Activated naive CD4-positive, alpha-beta T cell treated with anti-CD3 and anti-CD28 coated beads, Interleukin-2, amount 50 U/mL, for 24 hours (primary cell): ENCODE measurements at regions not wholly inside any gene's neighbourhood (a gene's known extent, or its start where the extent isn't known, plus 50 kb on each side); places are given as distances from the start of the nearest gene placed in this dataset.
"Not testable (repeated sequence)": the region's sequence is repeated elsewhere in the genome, so short reads cannot be mapped to it uniquely, and the experiment has no call there.

Experiments used
- H3K27ac Mint-ChIP-seq: one replicate; pipeline ENCODE4 v1.8.0; 2021; ENCODE audit warnings: mild to moderate bottlenecking, mixed read lengths
- H3K27me3 Mint-ChIP-seq: one replicate; pipeline ENCODE4 v1.8.0; 2021; ENCODE audit warnings: mixed read lengths
- H3K36me3 Mint-ChIP-seq: one replicate; pipeline ENCODE4 v1.8.0; 2021; ENCODE audit warnings: mixed read lengths
- H3K4me1 Mint-ChIP-seq: one replicate; pipeline ENCODE4 v1.8.0; 2021; ENCODE audit warnings: mixed read lengths
- H3K4me3 Mint-ChIP-seq: one replicate; pipeline ENCODE4 v1.8.0; 2021; ENCODE audit warnings: mild to moderate bottlenecking, mixed read lengths
- H3K9me3 Mint-ChIP-seq: one replicate; pipeline ENCODE4 v1.8.0; 2021; ENCODE audit warnings: mixed read lengths

DNA sequence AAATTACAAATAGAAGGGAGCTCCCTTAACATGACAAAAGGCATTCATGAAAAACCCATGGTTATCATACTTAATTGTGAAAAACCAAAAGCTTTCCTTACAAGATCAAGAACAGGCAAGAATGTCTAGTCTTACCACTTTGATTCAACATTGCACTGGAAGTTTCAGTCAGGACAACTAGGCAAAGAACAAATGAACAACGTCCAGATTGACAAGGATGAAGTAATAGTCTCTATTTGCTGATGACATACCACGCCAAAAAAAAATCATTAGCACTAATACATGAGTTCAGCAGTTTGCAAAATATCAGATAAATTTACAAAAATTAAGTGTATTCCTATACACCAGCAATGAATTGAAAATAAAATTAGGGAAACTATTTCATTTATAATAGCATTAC lies 200.2 kb downstream of the TOX3 start:
- H3K36me3 Mint-ChIP-seq = no peaks in the 10 kb centered on the region

DNA sequence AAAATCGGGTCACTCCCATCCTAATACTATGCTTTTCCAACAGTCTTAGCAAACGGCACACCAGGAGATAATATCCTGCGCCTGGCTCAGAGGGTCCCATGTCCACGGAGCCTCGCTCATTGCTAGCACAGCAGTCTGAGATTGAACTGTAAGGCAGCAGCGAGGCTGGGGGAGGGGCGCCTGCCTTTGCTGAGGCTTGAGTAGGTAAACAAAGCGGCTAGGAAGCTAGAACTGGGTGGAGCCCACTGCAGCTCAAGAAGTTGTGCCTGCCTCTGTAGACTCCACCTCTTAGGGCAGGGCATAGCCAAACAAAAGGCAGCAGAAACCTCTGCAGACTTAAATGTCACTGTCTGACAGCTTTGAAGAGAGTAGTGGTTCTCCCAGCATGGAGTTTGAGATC lies 213.3 kb downstream of the TOX3 start:
- not testable (repeated sequence) for H3K27me3 Mint-ChIP-seq, H3K36me3 Mint-ChIP-seq, H3K4me1 Mint-ChIP-seq, H3K27ac Mint-ChIP-seq, H3K4me3 Mint-ChIP-seq
- H3K9me3 Mint-ChIP-seq = peaks cover 28% of the 10 kb centered on the region

More for the DNA sequence above, 200.2 kb downstream of the TOX3 start:
- Mint-ChIP-seq H3K9me3 (peaks cover 16% of the 10 kb centered on the region), H3K4me1 (no peaks in the 10 kb centered on the region), H3K4me3 (no peak overlapping the region), H3K27me3 (no peaks in the 10 kb centered on the region), H3K27ac (no peak overlapping the region)

DNA sequence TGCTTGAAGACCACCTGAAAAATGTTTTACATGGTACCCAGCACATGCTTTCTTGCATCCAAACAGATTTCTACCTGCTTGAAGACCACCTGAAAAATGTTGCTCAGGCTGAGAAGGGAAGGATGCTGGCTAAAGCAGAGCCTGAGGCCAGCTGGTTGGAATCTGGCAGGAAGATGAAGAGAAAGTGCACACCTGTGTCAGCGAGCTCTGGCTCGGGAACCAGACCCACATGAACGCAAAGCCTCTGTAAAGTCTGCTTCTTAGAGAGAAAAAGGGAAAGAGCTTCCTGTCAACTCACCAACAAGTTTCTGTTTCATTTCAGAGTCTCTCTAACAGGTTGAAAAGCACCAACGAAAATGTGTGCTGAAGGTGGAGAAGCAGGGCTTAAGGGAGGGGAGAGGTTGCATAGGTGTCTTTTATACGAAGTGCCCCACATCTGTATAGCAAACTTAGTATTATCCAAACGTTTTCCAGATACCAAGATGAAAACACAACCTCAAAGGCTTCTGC lies 226.0 kb downstream of the TOX3 start:
- Mint-ChIP-seq H3K36me3 (no peaks in the 10 kb centered on the region), H3K4me1 (no peaks in the 10 kb centered on the region), H3K27ac (no peak overlapping the region), H3K9me3 (peaks cover 18% of the 10 kb centered on the region), H3K27me3 (no peaks in the 10 kb centered on the region), H3K4me3 (no peak overlapping the region)

DNA sequence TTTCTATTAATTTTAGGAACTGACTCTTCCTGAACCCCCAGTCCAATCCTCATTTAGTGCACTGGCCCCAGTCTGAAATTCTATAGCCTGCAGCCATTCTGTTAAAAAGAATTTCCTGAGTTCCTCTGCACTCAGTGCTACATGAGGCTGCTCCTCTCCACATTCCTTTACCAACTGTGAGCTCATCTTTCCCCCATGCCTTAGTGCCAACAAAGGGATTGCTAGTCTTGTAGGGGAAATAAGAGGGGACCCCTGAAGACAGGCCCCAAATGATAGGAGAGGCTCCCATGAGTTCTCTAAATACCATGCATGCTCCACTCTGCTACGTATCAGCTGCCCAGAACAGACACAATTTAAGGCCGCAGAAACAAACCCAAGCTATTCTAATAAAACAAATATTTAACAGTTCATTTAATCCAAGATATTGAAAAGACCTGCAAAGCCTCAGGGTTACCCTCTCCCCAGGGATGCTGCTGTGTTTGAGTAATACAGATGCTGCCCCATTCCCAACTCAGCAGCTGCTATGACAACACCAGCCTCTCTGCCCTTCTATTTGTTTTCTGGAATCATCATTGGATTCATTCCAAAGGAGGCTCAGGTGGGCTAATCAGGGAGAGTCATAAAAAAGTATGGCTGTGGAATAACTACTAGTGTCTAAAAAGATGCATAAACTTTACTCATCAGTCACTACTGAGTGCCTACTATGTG lies 228.5 kb downstream of the TOX3 start:
- no peaks in the 10 kb centered on the region for H3K27me3 Mint-ChIP-seq
- no peaks in the 10 kb centered on the region for H3K4me1 Mint-ChIP-seq
- H3K27ac Mint-ChIP-seq = no peak overlapping the region
- no peak overlapping the region for H3K4me3 Mint-ChIP-seq
- H3K9me3 Mint-ChIP-seq = peaks cover 19% of the 10 kb centered on the region
- no peaks in the 10 kb centered on the region for H3K36me3 Mint-ChIP-seq

DNA sequence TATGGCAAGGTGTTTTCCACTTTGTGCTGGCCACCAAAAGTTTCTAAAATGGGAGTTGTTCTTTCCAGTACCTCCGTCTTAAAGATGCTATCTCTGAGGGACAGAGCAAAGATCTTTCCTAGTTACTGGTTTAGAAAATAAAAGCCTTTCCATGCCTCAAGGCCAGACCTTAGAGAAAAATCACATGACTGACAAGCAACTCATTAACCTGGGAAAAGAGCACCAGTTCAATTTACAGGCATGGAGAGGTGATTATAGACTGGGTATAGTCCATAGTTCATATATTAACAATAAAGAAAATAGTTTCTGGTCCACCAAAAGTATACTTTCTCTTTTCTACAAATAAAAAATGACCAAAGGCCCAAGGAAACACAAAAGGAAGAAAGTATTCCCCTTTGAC lies 230.7 kb downstream of the TOX3 start:
- Mint-ChIP-seq H3K4me3 (no peak overlapping the region), H3K4me1 (no peaks in the 10 kb centered on the region), H3K9me3 (peaks cover 13% of the 10 kb centered on the region)

DNA sequence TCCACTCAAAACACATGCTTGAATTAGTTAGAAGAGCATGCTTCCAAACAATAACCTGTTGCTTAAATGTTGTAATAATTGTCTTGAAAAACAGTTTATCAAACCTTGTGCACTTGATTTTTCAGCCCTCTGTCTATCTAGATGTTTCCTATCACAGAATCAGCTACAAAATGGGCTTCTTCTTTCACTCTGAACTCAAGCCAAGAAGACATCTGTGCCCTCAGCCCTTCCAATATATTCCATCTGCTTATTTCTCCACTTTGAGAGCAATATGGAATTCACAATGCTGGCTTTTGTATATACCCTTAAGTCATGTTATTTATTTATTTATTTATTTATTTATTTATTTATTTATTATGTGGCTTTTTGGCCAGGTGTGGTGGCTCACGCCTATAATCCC lies 234.2 kb downstream of the TOX3 start:
- Mint-ChIP-seq H3K4me3 (no peak overlapping the region), H3K36me3 (no peaks in the 10 kb centered on the region), H3K9me3 (peaks cover 6% of the 10 kb centered on the region), H3K27ac (no peak overlapping the region), H3K4me1 (no peaks in the 10 kb centered on the region), H3K27me3 (no peaks in the 10 kb centered on the region)

More for the DNA sequence above, 230.7 kb downstream of the TOX3 start:
- Mint-ChIP-seq H3K36me3 (no peaks in the 10 kb centered on the region), H3K27ac (no peak overlapping the region), H3K27me3 (no peaks in the 10 kb centered on the region)

DNA sequence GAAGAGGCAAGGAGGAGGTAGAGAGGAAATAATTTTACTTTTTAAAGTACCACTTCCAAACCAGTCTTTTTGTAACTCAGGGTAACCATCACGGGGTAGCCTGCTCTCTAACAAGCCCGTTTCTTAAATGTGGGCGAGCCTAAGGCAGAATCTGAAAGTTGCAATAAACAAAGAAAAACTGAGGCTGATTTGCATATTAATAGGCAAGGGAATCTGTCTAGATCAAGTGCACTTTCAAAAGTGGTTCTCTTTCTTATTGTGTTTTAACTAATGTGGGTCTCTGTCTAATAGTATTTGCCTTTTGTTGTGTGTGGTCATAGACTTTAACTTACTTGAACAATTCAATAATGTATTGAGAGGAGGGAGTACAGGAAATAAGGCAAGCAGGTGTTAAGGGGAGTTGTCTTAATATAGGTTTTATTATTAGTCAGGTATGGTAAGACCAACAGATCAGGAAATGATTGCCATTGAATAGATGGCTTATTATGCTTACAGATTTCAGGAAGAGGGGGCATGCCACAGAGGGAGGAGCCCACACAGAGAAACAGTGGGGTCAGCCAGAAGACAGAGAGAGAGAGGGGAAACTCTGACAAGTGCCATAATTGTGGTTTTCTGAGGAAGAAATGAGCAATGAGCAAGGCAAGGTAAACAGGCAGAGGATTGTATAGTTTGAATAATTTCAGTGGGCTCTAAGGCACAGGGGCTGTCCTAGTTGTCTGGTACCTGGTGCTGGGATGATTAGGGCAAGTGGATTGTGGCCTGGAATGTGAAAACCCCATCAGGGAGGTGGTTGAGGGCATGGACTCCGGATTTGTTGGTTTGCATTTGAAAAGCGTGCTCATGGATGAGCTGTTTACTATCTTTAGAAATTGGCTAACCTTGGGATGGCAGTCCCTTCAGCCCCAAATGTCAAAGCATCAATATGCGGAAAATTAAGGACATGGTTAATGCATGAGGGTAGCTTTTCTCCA lies 237.2 kb downstream of the TOX3 start:
- Mint-ChIP-seq H3K27me3 (no peaks in the 10 kb centered on the region), H3K4me1 (no peaks in the 10 kb centered on the region), H3K4me3 (no peak overlapping the region), H3K9me3 (peaks cover under 1% of the 10 kb centered on the region), H3K27ac (no peak overlapping the region), H3K36me3 (no peaks in the 10 kb centered on the region)

DNA sequence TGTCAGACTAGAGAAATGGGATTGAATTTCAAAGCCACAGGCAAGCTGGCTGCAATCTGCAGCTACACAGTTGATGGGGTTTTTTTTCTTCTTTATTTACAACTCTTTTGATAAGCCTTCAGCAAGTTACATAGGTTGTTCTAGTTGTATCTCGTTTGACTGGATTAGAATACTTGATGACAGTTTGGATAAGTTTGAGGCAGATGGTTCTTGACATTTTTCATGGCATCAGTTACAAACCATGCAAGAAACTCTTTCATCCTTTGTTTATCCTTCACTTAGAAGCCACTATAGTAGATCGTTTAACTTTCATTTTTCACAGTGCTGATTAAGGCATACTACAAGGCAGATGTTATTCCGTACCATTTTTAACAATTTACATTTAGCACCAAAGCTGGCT lies 238.9 kb downstream of the TOX3 start:
- Mint-ChIP-seq H3K9me3 (no peaks in the 10 kb centered on the region), H3K36me3 (no peaks in the 10 kb centered on the region), H3K27ac (no peak overlapping the region), H3K27me3 (no peaks in the 10 kb centered on the region), H3K4me1 (no peaks in the 10 kb centered on the region), H3K4me3 (no peak overlapping the region)

DNA sequence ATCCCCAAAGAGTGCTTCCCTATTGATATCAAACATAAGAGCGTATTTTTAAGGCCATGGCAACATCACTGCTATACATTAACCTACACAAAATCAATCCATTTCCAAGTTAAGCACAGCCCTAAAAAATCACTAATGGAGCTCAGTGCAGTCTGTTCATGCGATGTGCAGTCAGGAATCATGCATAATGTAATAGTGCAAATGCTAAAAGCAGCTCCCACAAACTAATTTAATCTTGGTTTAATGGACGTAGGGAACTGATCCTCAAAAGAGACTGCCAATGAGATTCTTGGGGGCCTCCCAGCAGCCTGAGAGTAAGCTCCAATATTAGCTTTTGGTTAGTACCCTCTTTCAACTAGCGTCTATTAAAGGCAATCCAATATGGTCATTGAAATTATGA lies 245.9 kb downstream of the TOX3 start:
- Mint-ChIP-seq H3K4me1 (no peaks in the 10 kb centered on the region), H3K36me3 (no peaks in the 10 kb centered on the region), H3K27ac (no peak overlapping the region), H3K27me3 (no peaks in the 10 kb centered on the region), H3K4me3 (no peak overlapping the region), H3K9me3 (no peaks in the 10 kb centered on the region)

DNA sequence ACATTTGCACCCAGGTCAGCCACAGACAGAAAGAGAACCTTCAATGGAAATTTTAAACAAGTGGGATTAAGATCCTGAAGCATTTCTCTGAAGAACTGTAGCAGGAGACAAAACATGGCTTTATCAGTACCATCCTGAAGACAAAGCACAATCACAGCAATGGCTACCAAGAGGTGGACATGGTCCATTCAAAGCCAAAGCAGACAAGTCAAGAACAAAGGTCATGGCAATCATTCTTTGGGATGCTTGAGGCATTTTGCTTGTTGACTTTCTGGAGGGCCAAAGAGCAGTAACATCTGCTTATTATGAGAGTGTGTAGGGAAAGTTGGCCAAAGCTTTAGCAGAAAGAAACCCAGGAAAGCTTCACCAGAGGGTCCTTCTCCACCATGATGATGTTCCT lies 248.2 kb downstream of the TOX3 start:
- H3K27me3 Mint-ChIP-seq = no peaks in the 10 kb centered on the region
- no peak overlapping the region for H3K27ac Mint-ChIP-seq
- H3K9me3 Mint-ChIP-seq = peaks cover 5% of the 10 kb centered on the region
- H3K4me1 Mint-ChIP-seq = no peaks in the 10 kb centered on the region
- H3K4me3 Mint-ChIP-seq = no peak overlapping the region
- no peaks in the 10 kb centered on the region for H3K36me3 Mint-ChIP-seq

DNA sequence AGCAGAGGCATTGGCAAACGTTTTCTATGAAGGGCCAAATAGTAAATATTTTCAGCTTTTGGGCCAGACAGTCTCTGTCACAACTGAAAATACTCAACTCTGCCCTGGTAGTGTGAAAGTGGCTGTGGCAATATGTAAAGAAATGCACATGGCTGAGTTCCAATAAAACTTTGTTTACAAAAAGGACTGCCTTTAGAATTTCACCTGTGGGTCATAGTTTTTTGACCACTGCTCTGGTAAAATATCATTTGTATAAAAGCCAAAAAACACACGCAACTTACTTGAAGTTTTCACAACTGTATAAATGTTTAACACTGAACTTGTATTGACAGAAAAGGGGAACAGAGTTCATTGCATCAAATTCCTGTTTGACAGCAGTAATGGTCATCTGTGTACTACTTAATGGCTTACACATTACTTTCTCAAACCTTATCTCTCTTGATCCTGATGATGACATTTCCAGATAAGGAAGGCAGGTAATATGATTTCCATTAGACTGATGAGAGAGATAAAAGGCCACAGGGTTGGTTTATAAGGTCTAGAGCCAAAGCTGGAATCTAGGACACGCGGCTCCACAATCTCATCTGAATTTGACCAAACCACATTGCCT lies 250.1 kb downstream of the TOX3 start:
- not testable (repeated sequence) for H3K9me3 Mint-ChIP-seq, H3K27ac Mint-ChIP-seq, H3K4me3 Mint-ChIP-seq, H3K4me1 Mint-ChIP-seq, H3K36me3 Mint-ChIP-seq, H3K27me3 Mint-ChIP-seq

DNA sequence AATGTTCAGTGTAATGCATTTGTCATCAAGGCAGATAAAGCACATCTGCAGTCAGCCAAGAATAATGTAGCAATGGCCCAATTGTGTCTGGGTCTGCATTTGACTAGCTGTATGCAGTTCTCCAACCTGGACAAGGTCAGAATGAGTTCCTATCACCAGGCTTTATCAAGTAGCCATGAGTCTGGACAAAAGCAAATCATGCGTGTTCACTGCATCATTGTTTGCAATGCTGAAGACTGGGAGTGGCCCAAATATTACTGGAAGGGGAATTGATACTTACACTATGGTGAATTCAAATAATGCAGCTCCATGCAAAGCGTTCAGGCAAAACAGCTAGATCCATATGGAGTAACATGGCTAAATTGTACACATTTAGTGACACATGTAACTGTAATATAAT lies 250.9 kb downstream of the TOX3 start:
- no peak overlapping the region for H3K4me3 Mint-ChIP-seq
- no peaks in the 10 kb centered on the region for H3K36me3 Mint-ChIP-seq
- peaks cover 5% of the 10 kb centered on the region for H3K9me3 Mint-ChIP-seq
- H3K4me1 Mint-ChIP-seq = no peaks in the 10 kb centered on the region
- no peaks in the 10 kb centered on the region for H3K27me3 Mint-ChIP-seq
- no peak overlapping the region for H3K27ac Mint-ChIP-seq

DNA sequence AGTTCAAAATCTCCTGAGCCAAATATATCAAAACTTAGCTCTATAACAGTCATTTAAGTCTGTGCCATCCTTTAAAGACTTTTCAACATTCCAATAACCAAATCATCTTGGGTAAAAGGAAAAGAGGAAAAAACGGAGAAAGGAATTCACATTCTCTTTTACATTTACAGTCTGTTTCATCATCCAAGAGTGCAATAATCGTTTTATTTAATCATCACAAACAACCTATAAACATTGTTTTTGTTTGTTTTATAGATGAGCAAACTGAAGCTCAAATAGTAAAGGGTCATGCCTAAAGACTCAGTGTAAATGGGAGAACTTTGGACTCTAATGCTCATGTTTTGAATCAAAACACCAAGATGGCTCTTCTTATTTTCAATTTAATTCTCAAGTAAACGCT lies 252.3 kb downstream of the TOX3 start:
- H3K27ac Mint-ChIP-seq = no peak overlapping the region
- H3K4me3 Mint-ChIP-seq = no peak overlapping the region
- peaks cover 5% of the 10 kb centered on the region for H3K9me3 Mint-ChIP-seq
- no peaks in the 10 kb centered on the region for H3K36me3 Mint-ChIP-seq
- H3K27me3 Mint-ChIP-seq = no peaks in the 10 kb centered on the region
- no peaks in the 10 kb centered on the region for H3K4me1 Mint-ChIP-seq

DNA sequence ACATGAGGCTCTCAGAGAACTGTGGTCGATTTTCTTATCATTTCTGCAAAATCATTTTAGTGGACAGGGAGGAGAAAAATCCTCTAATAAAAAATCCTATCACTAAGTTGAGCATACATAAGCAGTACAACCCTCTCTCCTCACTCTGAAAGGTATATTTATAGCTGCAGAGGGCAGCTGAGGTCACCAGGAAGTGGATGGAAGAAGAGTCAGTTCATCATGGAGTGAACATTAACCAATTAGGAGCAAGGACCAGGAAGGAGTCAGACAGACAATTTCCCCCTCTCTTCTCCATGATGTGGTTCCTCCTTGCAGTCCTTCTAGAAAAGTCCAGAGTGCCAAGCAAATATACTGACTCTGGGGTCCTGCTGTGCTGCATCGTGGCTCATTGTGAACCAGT lies 253.7 kb downstream of the TOX3 start:
- no peak overlapping the region for H3K27ac Mint-ChIP-seq
- H3K27me3 Mint-ChIP-seq = no peaks in the 10 kb centered on the region
- H3K4me3 Mint-ChIP-seq = no peak overlapping the region
- H3K9me3 Mint-ChIP-seq = peaks cover 9% of the 10 kb centered on the region
- H3K4me1 Mint-ChIP-seq = no peaks in the 10 kb centered on the region
- H3K36me3 Mint-ChIP-seq = no peaks in the 10 kb centered on the region

DNA sequence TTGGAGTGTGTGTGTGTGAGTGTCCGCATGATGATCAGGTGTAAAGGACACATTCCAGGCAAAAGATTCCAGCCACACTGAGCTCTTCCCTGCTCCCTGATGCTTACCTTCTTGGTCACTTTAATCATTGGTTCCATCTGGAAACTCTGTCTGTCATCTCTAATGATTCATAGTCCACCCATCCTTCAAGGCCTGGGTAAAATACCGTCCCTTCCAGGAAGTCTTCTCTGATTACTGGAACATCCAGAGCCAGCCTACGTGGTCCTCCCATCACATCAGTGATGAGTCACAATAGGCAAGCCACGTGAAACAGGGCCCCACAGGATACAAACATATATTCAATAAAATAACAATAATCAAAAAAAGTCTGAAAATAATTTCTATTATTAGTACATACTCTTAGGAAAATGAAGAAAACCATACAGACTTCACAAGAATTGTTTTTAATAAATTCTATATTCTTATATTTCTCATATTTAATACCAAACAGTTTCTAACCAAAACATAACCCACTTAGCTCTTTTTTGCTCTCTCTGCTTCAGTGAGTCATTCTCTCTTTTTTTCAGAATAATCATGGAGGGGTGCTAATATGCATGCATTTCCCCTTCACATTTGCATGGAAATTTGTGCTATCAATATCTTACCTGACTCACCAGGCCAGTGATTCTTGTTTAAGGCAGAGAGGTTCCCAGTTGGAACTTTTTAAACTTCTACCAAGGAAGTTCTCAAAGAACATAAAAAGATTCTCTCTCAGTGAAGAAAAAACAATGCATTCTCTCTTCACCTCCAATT lies 263.2 kb downstream of the TOX3 start:
- H3K4me1 Mint-ChIP-seq = no peaks in the 10 kb centered on the region
- H3K27me3 Mint-ChIP-seq = no peaks in the 10 kb centered on the region
- no peak overlapping the region for H3K27ac Mint-ChIP-seq
- H3K4me3 Mint-ChIP-seq = no peak overlapping the region
- H3K36me3 Mint-ChIP-seq = no peaks in the 10 kb centered on the region
- H3K9me3 Mint-ChIP-seq = no peaks in the 10 kb centered on the region
